Epithelial cell of proximal tubule (primary cell): ENCODE measurements at regions not wholly inside any gene's neighbourhood (a gene's known extent, or its start where the extent isn't known, plus 50 kb on each side); places are given as distances from the start of the nearest gene placed in this dataset.
"Not testable (repeated sequence)": the region's sequence is repeated elsewhere in the genome, so short reads cannot be mapped to it uniquely, and the experiment has no call there.

Experiments used
- DNase-seq: peaks from one replicate; pipeline ENCODE4 v3.0.0-alpha.2; 2011; ENCODE audit warnings: low read depth
- H3K4me3 ChIP-seq: 2 replicates; pipeline ENCODE4 v1.5.1; 2011; ENCODE audit warnings: low read depth, mild to moderate bottlenecking, low read length
- TF ChIP-seq, protein P1 (sequence below): conservative IDR thresholded peaks from 2 replicates; pipeline ENCODE4 v1.5.1; 2012; ENCODE audit warnings: low read depth, mild to moderate bottlenecking, low read length

DNA sequence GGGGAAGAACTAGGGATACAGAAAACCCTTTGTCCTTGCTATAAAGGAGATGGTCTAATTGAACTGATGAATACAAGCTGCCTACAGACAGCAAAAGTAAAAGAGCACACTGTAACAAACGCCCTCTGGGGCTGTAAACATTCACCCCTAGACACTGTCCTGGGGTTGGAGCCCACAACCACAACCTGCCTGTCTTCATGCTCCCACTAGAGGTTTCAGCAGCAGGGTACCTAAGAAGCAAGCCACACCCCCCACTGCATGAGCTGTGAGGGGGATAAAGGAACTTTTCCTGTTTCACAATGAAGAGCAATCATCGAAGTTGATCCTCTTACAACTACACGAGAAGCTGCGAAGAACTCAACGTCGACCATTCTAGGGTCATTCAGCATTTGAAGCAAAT lies 90.5 kb upstream of the LUZP2 start:
- no peak overlapping the region for H3K4me3 ChIP-seq
- TF ChIP-seq, protein P1, sequence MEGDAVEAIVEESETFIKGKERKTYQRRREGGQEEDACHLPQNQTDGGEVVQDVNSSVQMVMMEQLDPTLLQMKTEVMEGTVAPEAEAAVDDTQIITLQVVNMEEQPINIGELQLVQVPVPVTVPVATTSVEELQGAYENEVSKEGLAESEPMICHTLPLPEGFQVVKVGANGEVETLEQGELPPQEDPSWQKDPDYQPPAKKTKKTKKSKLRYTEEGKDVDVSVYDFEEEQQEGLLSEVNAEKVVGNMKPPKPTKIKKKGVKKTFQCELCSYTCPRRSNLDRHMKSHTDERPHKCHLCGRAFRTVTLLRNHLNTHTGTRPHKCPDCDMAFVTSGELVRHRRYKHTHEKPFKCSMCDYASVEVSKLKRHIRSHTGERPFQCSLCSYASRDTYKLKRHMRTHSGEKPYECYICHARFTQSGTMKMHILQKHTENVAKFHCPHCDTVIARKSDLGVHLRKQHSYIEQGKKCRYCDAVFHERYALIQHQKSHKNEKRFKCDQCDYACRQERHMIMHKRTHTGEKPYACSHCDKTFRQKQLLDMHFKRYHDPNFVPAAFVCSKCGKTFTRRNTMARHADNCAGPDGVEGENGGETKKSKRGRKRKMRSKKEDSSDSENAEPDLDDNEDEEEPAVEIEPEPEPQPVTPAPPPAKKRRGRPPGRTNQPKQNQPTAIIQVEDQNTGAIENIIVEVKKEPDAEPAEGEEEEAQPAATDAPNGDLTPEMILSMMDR = no peak
- DNase-seq = no peak

DNA sequence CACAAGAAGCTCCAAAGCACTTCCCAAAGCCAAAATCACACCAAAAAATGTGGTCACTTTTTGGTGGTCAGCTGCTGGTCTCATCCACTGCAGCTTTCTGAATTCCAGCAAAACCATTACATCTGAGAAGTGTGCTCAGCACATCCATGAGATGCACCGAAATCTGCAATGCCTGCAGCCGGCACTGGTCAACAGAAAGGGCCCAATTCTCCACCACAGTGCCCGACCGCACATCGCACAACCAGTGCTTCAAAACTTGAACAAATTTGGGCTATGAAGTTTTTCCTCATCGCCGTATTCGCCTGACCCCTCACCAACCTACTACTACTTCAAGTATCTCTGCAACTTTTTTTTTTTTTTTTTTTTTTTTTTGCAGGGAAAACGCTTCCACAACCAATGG lies 89.9 kb upstream of the LUZP2 start:
- H3K4me3 ChIP-seq = no peak overlapping the region
- TF ChIP-seq, protein P1 = no peak
- no peak for DNase-seq

DNA sequence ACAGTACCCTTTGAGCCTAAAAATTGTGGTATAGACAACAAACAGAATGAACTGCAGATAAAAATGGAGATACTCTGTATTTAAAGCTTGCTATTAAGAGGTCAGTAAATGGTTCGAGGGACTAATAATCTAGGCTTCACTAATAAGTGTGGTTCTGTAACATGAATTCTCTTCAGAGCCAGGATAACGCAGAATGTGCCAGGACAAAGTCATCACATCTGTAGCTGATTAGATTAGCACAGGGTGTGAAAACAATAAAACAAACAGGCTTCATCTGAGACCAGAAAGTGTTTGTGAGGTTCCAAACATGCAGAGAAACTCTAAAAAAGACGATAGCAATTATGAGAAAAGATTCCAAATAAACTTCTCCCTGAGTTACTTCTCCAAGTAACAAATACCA lies 89.1 kb upstream of the LUZP2 start:
- DNase-seq = no peak

DNA sequence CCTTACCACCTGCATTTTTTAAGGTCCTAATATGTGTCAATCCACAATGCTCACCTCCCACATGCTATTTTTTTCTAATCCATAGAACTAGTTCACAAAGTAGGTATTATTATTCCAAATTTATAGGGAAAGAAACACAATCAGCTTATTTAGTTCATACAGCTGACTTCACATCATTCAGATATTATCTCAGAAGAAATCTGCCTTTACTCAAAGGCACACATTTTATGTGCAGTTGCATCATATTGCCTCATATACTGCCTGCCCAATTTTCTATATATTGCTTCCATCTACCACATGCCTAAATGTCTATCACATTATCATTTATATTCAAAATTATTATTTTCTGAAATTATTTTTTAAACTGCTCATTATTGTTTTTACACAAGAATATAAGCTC lies 88.7 kb upstream of the LUZP2 start:
- TF ChIP-seq, protein P1 = no peak
- no peak for DNase-seq
- no peak overlapping the region for H3K4me3 ChIP-seq

More for the DNA sequence above, 89.1 kb upstream of the LUZP2 start:
- H3K4me3 ChIP-seq = no peak overlapping the region
- TF ChIP-seq, protein P1 = no peak

DNA sequence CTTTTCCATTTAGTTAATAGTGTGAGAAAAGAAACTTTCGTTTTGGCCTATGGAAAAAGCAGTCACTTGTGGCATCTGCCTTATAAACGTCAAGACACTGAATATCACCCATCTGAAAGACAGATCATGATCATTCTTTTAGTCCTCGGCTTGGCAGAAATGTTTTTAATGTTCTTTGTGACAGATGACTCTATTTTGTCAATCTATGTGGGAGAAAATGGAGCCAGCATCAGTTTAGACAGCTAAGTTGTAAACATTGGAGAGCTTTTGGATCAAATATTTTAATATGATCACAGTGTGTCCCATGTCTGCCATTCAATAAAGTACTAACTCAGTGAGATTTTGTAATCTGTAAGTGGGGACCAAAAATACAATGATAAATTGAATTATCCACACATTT lies 85.1 kb upstream of the LUZP2 start:
- TF ChIP-seq, protein P1 = no peak
- H3K4me3 ChIP-seq = no peak overlapping the region
- no peak for DNase-seq

DNA sequence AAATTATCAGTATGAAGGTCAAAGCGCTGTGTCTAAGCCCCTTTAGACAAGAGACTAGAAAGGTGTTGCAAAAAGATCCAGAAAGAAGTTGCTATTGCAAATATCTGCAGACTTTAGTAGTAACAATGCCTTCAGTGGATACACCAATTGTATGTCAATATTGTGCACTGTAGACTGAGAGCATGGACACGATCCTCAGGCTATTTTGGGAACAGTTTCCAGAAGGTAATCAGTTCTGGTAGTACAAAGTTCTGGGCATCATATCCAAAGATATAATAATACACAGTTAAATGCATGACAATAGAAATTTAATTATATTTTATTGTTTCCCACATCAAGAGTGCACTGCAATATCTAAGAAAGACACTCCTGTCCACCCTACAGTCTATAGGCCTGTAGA lies 84.1 kb upstream of the LUZP2 start:
- TF ChIP-seq, protein P1 = no peak
- no peak overlapping the region for H3K4me3 ChIP-seq
- DNase-seq = no peak

DNA sequence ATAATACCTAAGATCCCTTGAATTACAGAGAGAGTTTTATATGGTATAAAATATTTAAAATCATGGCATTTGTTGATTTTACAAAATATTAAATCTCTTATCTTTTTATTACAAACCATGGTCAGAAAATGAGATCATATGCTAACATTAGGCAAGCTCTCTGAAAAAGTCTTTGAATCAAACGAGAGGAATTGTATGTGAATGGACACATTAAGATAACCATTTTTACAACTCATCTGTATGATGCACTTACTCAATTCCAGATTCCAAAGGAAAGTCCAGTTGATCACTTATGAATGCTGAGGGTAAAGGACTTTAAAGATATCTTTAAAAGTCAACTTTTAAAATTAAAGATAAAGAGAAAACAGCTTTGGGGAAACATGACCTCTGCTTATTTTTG lies 83.5 kb upstream of the LUZP2 start:
- DNase-seq = no peak
- TF ChIP-seq, protein P1 = no peak
- H3K4me3 ChIP-seq = no peak overlapping the region

DNA sequence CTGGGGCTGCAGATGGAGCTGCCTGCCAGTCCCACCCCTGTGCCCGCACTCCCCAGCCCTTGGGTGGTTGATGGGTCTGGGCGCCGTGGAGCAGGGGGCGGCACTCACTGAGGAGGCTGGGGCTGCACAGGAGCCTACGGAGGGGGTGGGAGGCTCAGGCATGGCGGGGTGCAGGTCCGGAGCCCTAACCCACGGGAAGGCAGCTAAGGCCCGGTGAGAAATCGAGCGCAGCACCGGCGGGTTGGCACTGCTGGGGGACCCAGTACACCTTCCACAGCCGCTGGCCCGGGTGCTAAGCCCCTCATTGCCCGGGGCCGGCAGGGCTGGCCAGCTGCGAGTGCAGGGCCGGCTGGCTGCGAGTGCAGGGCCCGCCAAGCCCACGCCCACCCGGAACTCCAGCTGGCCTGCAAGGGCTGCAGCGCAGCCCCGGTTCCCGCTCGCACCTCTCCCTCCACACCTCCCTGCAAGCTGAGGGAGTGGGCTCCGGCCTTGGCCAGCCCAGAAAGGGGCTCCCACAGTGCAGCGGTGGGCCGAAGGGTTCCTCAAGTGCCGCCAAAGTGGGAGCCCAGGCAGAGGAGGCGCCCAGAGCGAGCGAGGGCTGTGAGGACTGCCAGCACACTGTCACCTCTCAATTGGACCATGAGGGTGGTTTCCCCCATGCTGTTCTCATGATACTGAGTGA lies 80.8 kb upstream of the LUZP2 start:
- H3K4me3 ChIP-seq, DNase-seq: not testable (repeated sequence)
